HG02678 (cell line): ENCODE measurements at regions not wholly inside any gene's neighbourhood (a gene's known extent, or its start where the extent isn't known, plus 50 kb on each side); places are given as distances from the start of the nearest gene placed in this dataset.

Experiments used
- ATAC-seq: cut with Tn5 transposase; IDR thresholded peaks from one replicate; pipeline ENCODE4 v1.9.1; 2021; ENCODE audit warnings: mild to moderate bottlenecking, moderate library complexity; ENCODE audit not compliant: unreplicated experiment

GRCh38 chr14:101022916-101023435, 119.5 kb upstream of the RTL1 start:
- ATAC-seq = no peak

GRCh38 chr14:101024686-101025085, 121.2 kb upstream of the RTL1 start:
- ATAC-seq = no peak

- ATAC-seq = no peak
Measured at GRCh38 chr14:101025131-101025530, 121.6 kb upstream of the RTL1 start.

GRCh38 chr14:101025696-101026095, 122.2 kb upstream of the RTL1 start:
- ATAC-seq = no peak

- no peak for ATAC-seq
Measured at GRCh38 chr14:101026341-101026740, 122.8 kb upstream of the RTL1 start.

GRCh38 chr14:101027291-101027690, 123.8 kb upstream of the RTL1 start:
- no peak for ATAC-seq

DNA sequence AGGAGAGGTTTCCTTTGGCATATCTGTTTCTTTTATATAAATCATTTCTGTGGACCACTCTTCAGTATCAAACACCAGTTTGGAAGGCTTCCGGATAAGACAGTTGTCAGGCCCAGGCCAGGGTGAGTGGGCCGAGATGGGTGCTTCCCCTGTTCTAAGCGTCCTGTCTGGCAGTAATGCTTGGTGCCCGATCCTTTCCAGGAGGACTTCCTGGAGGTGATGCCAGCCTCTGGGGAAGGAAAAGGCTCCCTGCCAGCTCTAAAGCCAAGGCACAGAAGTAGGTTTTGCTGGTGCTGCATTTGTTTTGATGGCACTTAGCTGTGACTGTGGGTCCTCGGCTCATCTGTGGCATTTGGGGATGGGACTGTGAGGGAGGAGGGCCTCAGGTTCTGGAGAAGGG, 124.4 kb upstream of the RTL1 start:
- no peak for ATAC-seq

- ATAC-seq = no peak
Measured at GRCh38 chr14:101028971-101029667, 125.6 kb upstream of the RTL1 start.

GRCh38 chr14:101029668-101030290, 126.3 kb upstream of the RTL1 start:
- ATAC-seq = no peak

DNA sequence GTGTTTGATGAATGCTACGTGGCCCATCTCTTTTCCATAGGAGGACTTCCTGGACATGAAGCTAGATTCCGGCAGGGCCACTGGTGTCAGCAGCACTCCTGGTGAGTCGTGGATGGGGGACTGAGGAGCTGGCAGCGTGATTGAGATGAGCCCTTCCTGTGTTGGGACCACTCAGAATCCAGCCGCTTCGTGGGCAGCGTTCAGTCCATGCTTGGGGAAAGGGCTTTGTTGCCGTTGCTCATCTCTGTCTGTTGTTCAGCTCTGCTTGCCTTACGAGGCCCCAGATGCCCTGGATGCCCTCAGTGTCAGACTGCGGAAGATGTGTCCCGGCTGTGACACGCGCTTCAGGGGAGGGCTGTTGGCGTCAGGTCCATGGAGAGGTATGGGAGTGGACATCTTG, 127.1 kb upstream of the RTL1 start:
- no peak for ATAC-seq

DNA sequence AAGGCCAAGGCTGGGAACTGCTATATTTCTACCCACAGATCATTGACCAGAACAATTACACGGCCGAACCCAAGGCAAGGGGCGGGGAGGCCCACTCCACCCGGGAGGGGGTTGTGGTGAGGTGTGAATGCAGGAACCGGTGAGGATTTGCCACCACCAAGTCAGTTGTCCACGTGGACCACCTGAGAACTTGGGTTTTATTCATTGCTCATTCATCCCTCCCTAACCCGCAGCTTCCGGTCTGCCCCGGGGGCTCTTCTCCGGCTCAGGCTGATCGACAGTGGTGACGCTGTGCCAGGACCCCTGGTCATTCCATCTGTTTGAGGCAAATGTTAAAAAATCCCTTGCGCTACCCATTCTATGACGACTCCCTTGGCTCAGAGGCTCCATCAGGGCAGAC, 127.7 kb upstream of the RTL1 start:
- ATAC-seq = no peak

DNA sequence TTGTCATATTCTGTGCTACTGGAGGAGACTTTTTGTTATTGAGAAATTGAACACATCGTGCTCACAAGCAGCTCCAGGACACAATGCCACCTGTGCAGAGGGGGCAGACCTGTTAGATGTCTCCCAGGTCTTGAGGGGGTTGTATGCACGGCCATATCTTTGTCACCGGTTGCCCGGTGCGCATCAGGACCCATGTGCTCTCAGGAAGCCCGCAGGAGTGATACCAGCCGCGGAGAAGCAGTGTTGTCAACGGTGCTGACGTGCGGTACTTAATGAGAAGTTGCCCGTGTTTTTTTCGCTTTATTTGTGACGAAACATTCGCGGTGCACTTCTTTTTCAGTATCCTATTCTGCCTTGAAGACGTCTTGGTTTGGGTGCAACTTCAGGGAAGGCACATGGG, 128.2 kb upstream of the RTL1 start:
- ATAC-seq = no peak

DNA sequence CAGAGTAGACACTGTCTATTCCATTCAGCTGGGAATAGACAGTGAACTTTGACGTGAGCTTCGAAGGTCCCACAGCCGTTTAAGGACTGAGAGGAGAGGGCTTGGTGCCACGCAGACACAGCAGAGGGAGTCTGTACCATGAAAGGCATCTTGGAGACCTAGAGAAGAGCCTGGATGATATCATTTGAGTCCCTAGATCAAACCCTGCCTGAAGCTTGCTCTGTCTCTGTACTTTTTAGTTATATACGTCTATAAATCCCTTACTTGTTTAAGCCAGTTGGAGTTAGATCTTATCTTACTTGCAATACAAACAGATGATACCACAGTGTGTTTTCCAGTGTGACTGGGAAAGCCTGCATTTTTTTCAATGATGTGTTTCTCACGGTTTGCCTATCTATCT, 128.9 kb upstream of the RTL1 start:
- ATAC-seq = no peak

DNA sequence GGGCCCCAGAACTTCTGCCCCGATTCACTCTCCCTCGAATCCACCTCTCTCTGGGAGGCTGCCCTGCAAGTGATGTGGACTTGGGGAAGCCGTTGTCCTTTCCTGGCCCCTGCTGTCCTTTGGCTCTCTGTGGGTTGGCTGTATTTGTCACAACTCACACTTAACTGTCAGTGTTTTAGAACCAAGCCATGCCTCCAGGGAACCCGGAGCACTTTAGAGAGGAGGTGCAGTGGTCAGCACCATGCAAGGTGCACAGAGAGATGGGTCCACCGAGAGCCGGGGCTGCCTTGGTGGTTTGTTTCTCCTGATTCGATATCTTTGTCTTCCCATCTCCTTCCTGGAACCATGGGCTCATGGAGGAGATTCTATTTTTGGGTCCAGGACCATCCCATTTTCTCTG, 129.5 kb upstream of the RTL1 start:
- ATAC-seq = no peak

DNA sequence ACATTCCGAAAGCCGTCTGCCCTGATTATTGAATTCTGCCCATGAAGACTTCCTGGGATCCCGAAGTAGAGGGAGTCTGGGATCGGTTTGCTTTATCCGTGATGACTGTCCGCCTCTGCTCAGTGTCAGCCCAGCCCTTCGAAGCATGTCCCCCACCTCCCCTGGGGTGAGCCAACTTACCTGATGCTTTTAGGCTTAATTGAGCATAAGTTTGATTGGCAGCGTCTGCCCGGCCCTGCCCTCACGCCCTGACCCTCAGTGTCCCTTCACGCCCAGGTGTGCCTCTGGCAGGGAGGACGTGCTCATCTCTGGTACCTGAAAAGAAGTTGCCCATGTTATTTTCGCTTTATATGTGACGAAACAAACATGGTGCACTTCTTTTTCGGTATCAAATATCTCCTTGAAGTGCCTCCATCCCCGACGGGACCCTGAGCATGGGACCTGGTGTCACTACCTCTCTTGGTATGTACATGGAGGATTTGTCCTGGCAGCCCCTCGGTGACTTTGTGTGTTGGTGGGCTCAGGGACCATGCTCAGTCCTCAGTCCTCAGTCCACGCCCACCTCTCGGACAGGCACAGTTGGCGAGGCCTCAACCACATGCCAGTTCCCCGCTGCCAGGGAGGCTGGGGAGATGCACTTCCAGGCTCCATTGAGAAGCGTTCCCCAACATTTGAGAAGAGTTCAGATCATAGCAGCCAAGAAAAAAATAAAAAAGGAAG, 130.1 kb upstream of the RTL1 start:
- ATAC-seq = no peak

GRCh38 chr14:101034986-101035385, 131.5 kb upstream of the RTL1 start:
- no peak for ATAC-seq

DNA sequence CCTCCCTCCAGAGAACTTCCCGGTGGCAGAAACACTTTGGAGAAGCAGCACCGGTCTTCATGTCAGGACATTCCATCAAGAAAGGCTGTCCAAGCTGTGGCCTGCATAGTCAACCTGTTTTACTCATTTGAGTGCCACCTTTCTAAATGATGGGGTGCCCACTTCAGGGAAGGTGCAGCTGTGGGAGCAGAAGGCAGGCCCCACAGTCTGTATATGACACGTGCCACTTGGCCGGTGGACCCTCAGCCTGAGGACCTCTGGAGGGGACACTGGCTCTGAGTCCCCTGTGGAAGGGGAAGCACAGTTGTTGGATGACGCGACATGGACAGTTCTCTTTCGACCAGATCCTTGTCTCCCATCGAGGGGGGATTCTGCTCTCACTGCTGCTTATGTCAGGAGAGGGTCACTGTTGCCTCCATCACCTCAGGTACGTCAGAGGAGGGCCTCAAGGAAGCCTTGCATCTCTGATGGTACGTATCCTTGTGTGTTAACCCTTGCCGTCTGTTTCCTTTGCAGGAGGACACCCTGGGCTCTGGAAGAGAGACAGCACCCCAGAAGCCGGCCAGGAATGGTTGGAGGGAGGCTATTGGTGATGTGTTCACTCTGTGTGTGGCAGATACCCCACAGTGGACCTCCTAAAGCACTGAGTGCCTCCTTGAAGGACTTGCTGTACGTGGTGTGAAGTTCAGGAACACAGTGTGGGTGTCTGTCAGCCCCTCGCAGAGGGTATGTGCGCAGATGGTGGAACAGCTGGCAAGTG, 132.1 kb upstream of the RTL1 start:
- no peak for ATAC-seq

DNA sequence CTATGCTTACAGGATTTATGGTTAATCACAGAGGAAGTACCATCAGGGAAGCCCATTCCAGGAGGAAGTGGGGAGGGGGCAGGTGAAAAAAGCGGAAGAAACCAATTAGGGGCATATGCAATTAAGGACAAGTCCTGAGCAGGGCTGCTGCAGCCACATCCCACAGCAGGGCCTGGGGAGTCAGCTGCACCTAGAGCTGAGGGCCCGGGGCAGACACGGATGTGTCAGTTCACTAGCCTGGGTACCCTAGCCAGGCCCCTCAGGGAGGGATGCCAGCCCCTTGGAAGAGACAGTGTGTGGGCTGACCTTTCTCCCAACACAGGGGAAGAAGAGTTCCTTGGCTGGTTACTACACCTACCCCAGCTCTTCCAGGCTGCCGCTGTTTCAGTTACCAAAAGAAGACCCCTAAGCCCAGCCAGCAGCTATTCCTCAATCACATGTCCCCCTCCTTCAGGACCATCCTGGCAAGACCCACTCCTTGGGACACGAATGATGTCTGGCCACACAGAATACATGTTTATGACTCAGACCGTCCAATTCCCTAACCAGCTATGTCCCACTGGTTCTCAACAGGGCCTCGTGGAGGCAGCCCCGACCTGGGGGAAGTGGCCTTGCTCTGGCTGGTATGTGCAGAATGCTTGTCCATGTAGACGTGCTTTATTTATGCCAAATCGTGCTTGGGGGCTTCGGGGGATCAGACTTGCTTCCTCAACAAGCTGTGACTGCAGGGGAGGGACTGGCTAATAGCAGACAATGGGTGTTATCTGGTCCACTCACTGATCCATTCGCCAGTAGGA, 133.7 kb upstream of the RTL1 start:
- ATAC-seq = no peak

DNA sequence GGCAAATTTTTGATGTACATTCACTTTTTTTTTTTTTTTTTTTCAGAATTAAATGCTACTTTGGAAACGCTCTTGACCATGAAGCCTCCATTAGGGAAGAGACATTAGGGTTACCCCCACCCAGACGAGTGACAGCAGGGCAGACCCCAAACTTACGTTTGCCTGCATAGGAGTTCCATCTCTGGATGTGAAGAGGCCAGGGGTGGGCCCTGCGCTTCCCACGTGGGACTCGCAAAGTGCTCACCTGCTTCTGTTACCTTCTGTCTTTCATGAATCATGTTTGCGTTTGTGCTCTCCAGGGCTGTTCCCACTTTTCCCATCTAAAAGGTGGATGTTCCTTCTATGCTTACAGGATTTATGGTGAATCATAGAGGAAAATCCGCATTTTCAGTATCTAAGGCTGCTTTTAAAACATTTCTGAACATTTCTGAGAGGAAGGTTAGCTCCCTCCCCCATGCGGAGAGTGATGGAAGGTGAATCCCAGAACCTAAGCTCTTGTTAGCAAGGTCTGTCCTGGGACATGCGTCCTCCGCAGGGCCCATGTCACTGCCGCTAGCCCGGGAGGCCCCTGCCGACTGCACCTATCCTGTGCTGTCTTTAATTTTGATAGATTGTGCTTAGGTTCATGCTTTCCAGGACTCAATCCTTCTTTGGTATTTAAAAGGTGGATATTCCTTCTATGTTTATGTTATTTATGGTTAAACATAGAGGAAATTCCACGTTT, 135.7 kb upstream of the RTL1 start:
- no peak for ATAC-seq

DNA sequence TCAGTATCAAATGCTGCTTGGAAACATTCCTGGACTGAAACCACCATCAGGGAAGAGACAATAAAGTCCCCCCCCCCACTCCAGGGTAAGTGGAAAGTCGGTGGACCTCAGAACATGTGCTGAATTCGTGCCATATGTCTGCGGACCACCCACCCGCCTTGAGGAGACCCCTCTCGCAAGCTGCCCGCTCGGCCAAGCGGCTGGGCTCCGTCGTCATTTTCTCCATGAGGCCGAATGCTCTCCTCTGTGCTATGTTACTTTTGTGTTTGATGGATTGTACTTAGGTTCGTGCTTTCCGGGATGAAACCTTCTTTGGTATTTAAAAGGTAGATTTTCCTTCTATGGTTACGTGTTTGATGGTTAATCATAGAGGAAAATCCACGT, 136.2 kb upstream of the RTL1 start:
- no peak for ATAC-seq
